ENCODE measurements at regions not wholly inside any gene's neighbourhood (a gene's known extent, or its start where the extent isn't known, plus 50 kb on each side); places are given as distances from the start of the nearest gene placed in this dataset.
A peak's percentile ranks its signal among the peaks of the same experiment; 100 is the strongest.

- TF ChIP-seq POLR2A (IDR thresholded peaks at IDR 0.05; ENCODE audit: low read depth, low read length), result no peak
- FAIRE-seq, result no peak
- DNase-seq (ENCODE audit: insufficient read length, low spot score), result no peak
Observed at GRCh38 chr13:64808704-64809103, 2421.4 kb downstream of the PCDH9 start.

- no peak for FAIRE-seq
- no peak for DNase-seq (ENCODE audit: insufficient read length, low spot score)
- TF ChIP-seq POLR2A (IDR thresholded peaks at IDR 0.05; ENCODE audit: low read depth, low read length), result no peak
Observed at GRCh38 chr13:64801768-64802167, 2428.4 kb downstream of the PCDH9 start.

- FAIRE-seq (no peak), DNase-seq (ENCODE audit: insufficient read length, low spot score) (no peak)
- TF ChIP-seq POLR2A (IDR thresholded peaks at IDR 0.05; ENCODE audit: low read depth, low read length), result no peak
Observed at GRCh38 chr13:64798422-64798821, 2431.7 kb downstream of the PCDH9 start.

- FAIRE-seq, result no peak
Observed at GRCh38 chr13:64793592-64793991, 2436.5 kb downstream of the PCDH9 start.

GRCh38 chr13:64793131-64793530 lies 2437.0 kb downstream of the PCDH9 start:
- TF ChIP-seq POLR2A (IDR thresholded peaks at IDR 0.05; ENCODE audit: low read depth, low read length), result no peak
- DNase-seq (ENCODE audit: insufficient read length, low spot score) (no peak), FAIRE-seq (peak; percentile 38)

More at GRCh38 chr13:64793592-64793991, 2436.5 kb downstream of the PCDH9 start:
- DNase-seq (ENCODE audit: insufficient read length, low spot score), result no peak
- no peak for TF ChIP-seq POLR2A (IDR thresholded peaks at IDR 0.05; ENCODE audit: low read depth, low read length)

- TF ChIP-seq POLR2A (IDR thresholded peaks at IDR 0.05; ENCODE audit: low read depth, low read length), result no peak
- no peak for DNase-seq (ENCODE audit: insufficient read length, low spot score)
- no peak for FAIRE-seq
Observed at GRCh38 chr13:64791373-64791772, 2438.8 kb downstream of the PCDH9 start.

GRCh38 chr13:64782466-64782865 lies 2447.7 kb downstream of the PCDH9 start:
- FAIRE-seq, result no peak
- no peak for TF ChIP-seq POLR2A (IDR thresholded peaks at IDR 0.05; ENCODE audit: low read depth, low read length)
- no peak for DNase-seq (ENCODE audit: insufficient read length, low spot score)

- FAIRE-seq, result no peak
- TF ChIP-seq POLR2A (IDR thresholded peaks at IDR 0.05; ENCODE audit: low read depth, low read length), result no peak
- no peak for DNase-seq (ENCODE audit: insufficient read length, low spot score)
Observed at GRCh38 chr13:64778002-64778401, 2452.1 kb downstream of the PCDH9 start.

GRCh38 chr13:64774915-64775314 lies 2455.2 kb downstream of the PCDH9 start:
- DNase-seq (ENCODE audit: insufficient read length, low spot score) (no peak), FAIRE-seq (no peak)
- no peak for TF ChIP-seq POLR2A (IDR thresholded peaks at IDR 0.05; ENCODE audit: low read depth, low read length)

GRCh38 chr13:64770743-64771142 lies 2459.4 kb downstream of the PCDH9 start:
- FAIRE-seq, result no peak
- no peak for TF ChIP-seq POLR2A (IDR thresholded peaks at IDR 0.05; ENCODE audit: low read depth, low read length)
- no peak for DNase-seq (ENCODE audit: insufficient read length, low spot score)

- no peak for TF ChIP-seq POLR2A (IDR thresholded peaks at IDR 0.05; ENCODE audit: low read depth, low read length)
- no peak for DNase-seq (ENCODE audit: insufficient read length, low spot score)
- no peak for FAIRE-seq
Observed at GRCh38 chr13:64767054-64767453, 2463.1 kb downstream of the PCDH9 start.

- no peak for FAIRE-seq
Observed at GRCh38 chr13:64765636-64766035, 2464.5 kb downstream of the PCDH9 start.

GRCh38 chr13:64758521-64759244 lies 2471.5 kb downstream of the PCDH9 start:
- DNase-seq (ENCODE audit: insufficient read length, low spot score), result no peak
- TF ChIP-seq POLR2A (IDR thresholded peaks at IDR 0.05; ENCODE audit: low read depth, low read length), result no peak
- no peak for FAIRE-seq

More at GRCh38 chr13:64765636-64766035, 2464.5 kb downstream of the PCDH9 start:
- TF ChIP-seq POLR2A (IDR thresholded peaks at IDR 0.05; ENCODE audit: low read depth, low read length), result no peak
- no peak for DNase-seq (ENCODE audit: insufficient read length, low spot score)

- FAIRE-seq (no peak), DNase-seq (ENCODE audit: insufficient read length, low spot score) (no peak)
- no peak for TF ChIP-seq POLR2A (IDR thresholded peaks at IDR 0.05; ENCODE audit: low read depth, low read length)
Observed at GRCh38 chr13:64756621-64757020, 2473.5 kb downstream of the PCDH9 start.

GRCh38 chr13:64755961-64756360 lies 2474.2 kb downstream of the PCDH9 start:
- DNase-seq (ENCODE audit: insufficient read length, low spot score), result no peak
- TF ChIP-seq POLR2A (IDR thresholded peaks at IDR 0.05; ENCODE audit: low read depth, low read length), result no peak
- FAIRE-seq, result no peak

All from H54 (cell line).